ENCODE measurements at regions not wholly inside any gene's neighbourhood (a gene's known extent, or its start where the extent isn't known, plus 50 kb on each side); places are given as distances from the start of the nearest gene placed in this dataset.

DNA sequence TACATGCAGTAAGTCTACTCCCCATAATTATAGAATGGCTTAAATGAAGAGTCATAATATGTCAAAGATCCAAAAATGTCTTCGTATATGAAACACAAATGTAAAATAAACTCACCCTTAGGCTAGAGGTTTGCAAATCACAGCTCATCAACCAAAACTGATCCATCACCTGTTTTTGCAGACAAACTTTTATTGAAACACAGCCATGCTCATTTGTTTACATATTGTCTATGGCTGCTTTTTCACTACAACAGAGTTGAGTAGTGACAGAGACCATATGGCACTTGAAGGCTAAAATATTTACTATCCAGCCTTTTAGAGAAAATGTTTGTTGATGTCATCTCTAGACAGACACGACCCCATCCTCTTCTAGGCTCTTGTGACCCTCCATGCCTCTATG lies 64.5 kb upstream of the GEMIN8 start:
- DNase-seq (ENCODE audit: low spot score, unreplicated experiment): no peak
- H3K4me3 Mint-ChIP-seq (ENCODE audit: low read depth): no peak overlapping the region
- no peak overlapping the region for H3K27ac Mint-ChIP-seq
- no peaks in the 10 kb centered on the region for H3K36me3 Mint-ChIP-seq (ENCODE audit: insufficient read depth)
- H3K9me3 Mint-ChIP-seq (ENCODE audit: low read depth): peaks cover 15% of the 10 kb centered on the region
- no peak for TF ChIP-seq CTCF (IDR thresholded peaks at IDR 0.05; ENCODE audit: unreplicated experiment)
- no peaks in the 10 kb centered on the region for H3K4me1 Mint-ChIP-seq (ENCODE audit: low read depth)
- no peaks in the 10 kb centered on the region for H3K27me3 Mint-ChIP-seq

DNA sequence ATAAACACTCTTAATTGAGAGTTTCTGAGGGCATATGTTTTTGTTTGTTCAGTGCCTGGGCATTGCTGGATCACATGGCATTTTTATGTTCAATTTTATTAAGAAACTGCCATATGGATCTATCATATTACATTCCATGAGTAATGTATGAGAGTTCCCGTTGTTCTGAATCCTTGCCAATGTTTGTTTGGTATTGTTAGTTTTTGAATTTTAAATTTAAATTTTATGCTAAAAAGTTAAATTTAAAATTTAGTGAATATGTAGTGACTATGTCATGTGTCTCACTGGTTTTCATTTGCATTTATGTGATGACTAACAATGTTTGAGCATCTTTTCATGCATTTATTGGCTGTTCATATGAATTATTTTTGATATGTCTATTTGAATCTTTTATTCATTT lies 54.8 kb upstream of the GEMIN8 start:
- no peaks in the 10 kb centered on the region for H3K36me3 Mint-ChIP-seq (ENCODE audit: insufficient read depth)
- no peaks in the 10 kb centered on the region for H3K9me3 Mint-ChIP-seq (ENCODE audit: low read depth)
- H3K4me3 Mint-ChIP-seq (ENCODE audit: low read depth): no peak overlapping the region
- H3K27ac Mint-ChIP-seq: no peak overlapping the region
- no peaks in the 10 kb centered on the region for H3K4me1 Mint-ChIP-seq (ENCODE audit: low read depth)
- H3K27me3 Mint-ChIP-seq: no peaks in the 10 kb centered on the region
- TF ChIP-seq CTCF (IDR thresholded peaks at IDR 0.05; ENCODE audit: unreplicated experiment): no peak
- DNase-seq (ENCODE audit: low spot score, unreplicated experiment): no peak

DNA sequence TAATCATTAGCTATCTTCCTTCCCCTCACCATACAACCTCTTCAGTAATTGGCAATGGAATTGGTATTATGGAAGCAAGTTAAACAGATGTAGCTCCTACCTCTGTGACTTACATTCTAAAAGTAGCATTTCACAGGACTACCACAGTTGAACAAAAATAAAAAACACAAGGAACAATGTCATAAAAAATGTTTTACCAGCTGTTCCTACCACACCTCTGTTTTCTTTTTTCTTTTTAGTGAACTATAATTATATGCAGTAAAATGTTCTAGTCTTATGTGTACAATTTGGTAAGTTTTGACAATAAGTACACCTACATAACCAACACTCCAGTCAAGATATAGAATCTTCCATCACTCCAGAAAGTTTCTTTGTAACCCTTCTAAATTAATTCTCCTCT lies 54.1 kb upstream of the GEMIN8 start:
- Mint-ChIP-seq H3K27ac (no peak overlapping the region), H3K36me3 (ENCODE audit: insufficient read depth) (no peaks in the 10 kb centered on the region), H3K4me3 (ENCODE audit: low read depth) (no peak overlapping the region), H3K4me1 (ENCODE audit: low read depth) (no peaks in the 10 kb centered on the region), H3K9me3 (ENCODE audit: low read depth) (no peaks in the 10 kb centered on the region), H3K27me3 (no peaks in the 10 kb centered on the region)
- DNase-seq (ENCODE audit: low spot score, unreplicated experiment): no peak
- TF ChIP-seq CTCF (IDR thresholded peaks at IDR 0.05; ENCODE audit: unreplicated experiment): no peak

GRCh38 chrX:14079891-14080430 lies 50.3 kb upstream of the GEMIN8 start:
- no peaks in the 10 kb centered on the region for H3K36me3 Mint-ChIP-seq (ENCODE audit: insufficient read depth)

More at GRCh38 chrX:14079891-14080430, 50.3 kb upstream of the GEMIN8 start:
- H3K9me3 Mint-ChIP-seq (ENCODE audit: low read depth): no peaks in the 10 kb centered on the region
- DNase-seq (ENCODE audit: low spot score, unreplicated experiment): no peak
- H3K4me1 Mint-ChIP-seq (ENCODE audit: low read depth): no peaks in the 10 kb centered on the region
- H3K4me3 Mint-ChIP-seq (ENCODE audit: low read depth): no peak overlapping the region
- no peaks in the 10 kb centered on the region for H3K27me3 Mint-ChIP-seq
- TF ChIP-seq CTCF (IDR thresholded peaks at IDR 0.05; ENCODE audit: unreplicated experiment): no peak
- H3K27ac Mint-ChIP-seq: no peak overlapping the region
